SKM-1 treated with dmso at 0.1 percent for 144 hours (cell line): ENCODE measurements at regions not wholly inside any gene's neighbourhood (a gene's known extent, or its start where the extent isn't known, plus 50 kb on each side); places are given as distances from the start of the nearest gene placed in this dataset.
"Not testable (repeated sequence)": the region's sequence is repeated elsewhere in the genome, so short reads cannot be mapped to it uniquely, and the experiment has no call there.

Experiments
- DNase-seq: peaks from one replicate; lab custom pipeline; 2025; ENCODE audit not compliant: unreplicated experiment; lab: John Stamatoyannopoulos, UW

DNA sequence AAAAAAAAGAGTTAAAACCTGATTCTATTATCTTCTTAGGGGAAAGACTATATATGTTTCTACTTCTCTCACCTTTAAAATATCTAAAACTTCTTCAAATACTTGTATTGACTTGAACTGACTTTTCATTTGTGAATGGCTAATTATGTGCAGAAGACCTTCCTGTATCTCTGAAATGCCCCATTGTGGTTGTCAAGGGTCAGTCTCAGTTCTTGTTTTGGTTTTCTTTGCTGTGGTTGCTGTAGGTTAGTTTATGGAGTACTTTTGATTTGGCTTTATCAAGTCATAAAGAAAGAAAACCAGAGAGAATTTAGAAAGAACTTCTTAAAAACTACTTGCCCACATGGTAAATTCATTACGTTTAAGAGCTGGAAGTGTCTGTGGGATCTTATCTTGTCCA, 345.3 kb upstream of the POU1F1 start:
- no peak for DNase-seq

DNA sequence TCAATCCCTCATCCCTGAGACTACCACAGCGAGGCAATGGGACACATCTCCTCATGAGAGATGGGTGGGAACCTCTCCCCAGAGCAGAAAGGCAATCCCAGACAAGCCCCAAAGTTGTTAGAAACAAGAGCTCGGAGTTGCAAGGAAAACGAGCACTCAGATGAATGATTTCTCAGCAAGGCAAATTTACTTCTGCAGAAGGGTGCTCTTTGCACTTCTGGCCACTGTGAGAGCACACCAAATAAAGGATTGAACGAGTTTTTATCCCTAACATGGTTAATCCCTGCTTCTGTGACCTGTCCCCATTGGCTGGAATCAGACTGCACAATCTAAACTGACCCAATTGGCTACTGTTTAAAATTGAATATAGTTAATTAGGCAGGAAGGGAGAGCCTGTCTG, 339.1 kb upstream of the POU1F1 start:
- DNase-seq, result no peak

DNA sequence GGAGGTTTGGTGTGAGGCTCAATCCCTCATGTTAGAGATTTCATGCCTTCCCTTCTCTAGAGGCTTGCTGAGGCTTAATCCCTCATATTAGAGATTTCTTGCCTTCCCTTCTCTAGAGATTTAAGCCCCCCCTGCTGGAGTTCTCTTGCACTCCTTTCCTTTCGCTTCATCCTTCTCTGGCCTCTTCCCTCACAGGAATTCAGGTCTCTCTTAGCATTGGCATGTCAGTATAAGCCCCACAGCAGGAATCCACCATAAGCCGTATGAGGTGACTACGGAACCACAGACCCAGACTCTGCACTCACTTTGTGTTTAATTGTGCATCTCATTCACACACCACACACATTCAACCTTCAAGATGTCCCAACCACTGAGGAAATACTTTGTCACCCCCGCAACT, 338.6 kb upstream of the POU1F1 start:
- no peak for DNase-seq

DNA sequence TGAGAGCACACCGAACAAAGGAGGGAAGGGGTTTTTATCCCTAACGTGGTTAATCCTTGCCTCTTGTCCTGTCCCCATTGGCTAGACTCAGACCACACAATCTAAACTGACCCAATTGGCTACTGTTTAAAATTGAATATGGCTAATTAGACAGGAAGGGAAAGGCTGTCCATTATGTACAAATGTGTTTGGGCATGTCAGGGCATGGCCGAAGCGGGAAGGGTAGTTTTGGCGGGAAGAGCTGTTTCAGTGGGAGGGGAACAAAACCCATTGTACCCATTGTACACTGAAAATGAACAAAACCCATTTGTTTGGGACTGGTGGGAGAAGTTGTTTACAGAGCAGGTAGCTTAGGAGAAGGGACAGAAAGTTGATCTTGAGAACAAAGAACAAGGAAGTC, 330.9 kb upstream of the POU1F1 start:
- DNase-seq, result no peak

DNA sequence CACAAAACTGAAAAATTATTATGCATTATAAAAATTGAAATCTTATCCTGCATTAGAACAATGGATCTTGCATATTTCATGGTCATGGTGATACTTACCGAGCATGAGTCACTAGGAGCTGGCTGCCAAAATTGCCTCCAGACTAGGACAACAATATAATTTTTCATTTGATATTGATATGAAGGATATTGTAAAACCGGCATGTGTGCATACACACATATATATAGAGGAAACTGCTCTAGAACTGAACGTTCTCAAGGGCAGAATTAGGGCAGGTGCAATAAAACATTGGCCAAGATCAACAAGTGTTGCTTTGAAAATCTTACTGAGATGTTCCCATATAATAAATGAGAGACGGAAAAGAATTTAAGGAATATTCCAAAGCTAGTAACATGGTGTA, 319.4 kb upstream of the POU1F1 start:
- no peak for DNase-seq

DNA sequence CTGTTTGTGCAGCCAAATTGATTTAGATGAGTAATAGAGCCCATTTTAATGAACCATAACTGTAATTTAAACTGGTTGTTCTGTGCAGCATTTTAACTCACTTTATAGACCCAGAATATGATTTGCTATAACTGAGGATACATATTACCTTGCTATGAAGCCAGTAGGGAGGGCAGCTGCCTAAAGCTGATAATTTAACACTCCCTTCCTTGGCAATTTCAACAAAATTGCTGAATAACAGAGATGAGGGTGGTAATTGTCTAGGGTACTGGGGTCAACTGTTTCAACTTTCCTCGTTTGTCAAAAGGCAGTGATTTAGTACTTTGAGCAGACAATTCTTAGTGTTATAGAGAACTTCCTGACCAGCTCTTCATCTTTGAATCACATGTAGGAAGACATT, 304.9 kb upstream of the POU1F1 start:
- no peak for DNase-seq

DNA sequence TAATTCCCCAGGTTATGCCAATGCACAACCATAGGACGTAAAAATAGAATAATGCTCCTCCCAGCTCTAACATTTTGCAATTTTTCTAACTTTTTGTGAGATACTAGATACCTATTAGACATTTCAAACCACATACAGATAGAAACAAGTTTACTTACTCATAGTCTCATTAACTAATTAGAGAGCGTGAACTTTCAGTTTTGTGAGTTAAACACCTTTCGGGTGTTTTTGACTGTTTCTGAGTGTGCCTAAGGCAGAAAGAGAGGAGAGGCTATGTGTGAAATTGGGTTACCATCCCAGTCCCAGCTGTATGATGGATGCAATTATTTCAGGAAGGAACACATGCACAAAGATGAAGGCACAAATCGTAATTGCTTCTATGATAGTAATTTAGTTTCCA, 300.4 kb upstream of the POU1F1 start:
- no peak for DNase-seq

DNA sequence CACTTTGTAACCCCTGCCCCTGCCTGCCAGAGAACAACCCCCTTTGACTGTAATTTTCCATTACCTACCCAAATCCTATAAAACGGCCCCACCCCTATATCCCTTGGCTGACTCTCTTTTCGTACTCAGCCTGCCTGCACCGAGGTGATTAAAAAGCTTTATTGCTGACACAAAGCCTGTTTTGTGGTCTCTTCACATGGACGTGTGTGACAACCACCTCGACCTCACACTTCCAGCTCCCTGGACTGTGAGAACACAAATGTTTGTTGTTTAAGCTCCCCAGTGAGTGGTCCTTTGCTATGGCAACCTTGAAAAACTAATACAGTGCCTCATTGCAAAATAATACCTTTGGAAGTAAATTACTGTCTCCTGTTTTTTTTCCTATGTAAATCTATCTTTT, 299.2 kb upstream of the POU1F1 start:
- DNase-seq, result no peak

DNA sequence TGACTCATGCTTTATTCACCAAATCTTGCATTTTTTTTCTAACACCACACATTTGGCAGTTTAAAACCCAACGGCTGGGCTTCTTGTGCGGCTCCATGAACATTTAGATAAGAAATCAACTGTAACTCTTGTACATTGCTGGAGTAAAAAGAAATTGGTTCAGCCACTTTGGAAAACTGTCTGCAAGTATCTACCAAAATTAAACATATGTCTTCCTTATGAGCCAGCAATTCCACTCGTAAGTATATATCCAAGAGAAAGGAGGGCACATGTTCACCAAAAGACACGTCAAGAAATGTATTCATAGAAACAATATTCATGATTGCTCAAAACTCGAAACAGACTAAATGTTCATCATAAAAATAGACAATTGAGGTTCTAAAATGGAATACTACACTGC, 291.9 kb upstream of the POU1F1 start:
- DNase-seq, result no peak

DNA sequence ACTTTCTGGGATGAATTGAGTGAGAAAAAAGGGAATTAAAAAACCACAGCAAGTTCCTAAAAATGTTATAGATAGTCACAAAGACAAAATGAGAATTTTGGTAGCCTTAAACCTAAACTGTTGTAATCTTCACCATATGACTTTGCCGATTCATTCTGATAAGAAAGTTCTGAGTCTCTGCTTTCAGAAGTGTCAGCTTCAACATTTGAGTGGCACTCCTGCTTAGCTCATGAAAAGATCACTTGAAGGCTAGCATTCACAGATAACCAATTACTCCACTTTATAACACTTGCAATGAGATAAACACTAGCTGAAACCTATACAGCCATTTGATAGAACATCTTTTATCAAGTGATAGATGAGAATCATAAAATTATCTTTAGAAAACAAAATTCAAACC, 288.1 kb upstream of the POU1F1 start:
- DNase-seq, result no peak

DNA sequence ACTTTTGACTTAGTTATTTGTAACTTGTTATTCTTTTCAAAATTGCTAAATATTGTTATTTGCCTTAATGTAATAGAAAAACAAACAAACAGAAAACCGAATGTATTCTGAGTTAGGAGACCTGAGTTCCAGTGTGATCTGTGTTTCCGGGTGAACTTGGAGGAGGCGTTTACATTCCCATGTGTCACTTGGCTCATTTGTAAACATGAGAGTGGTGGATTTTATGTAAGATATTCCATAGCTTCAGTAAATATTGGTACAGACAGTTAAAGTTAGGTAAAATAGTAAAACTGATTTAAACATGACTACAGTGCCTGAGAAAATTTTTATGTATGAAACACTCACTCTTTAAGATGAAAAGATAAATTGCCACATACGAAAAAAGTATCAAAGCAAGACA, 287.3 kb upstream of the POU1F1 start:
- DNase-seq, result no peak

DNA sequence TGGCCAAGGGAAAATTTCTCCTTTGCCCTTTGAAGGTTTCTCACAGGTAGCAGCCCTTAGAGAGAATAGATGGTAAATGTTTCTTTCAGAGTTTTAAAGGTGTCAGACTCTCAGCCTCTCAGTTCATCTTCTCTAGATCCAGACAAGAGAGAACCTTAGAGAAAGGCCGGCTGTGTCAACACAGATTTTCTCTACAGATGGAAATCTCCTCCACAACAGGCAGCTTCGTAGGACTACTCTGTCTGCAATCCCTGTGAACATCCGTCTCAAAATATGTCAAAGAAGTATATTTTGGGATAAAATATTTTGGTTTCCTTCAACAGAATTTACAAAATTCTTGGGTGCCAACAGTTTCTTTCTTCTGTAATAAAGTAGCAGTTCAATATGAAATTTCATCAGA, 282.1 kb upstream of the POU1F1 start:
- no peak for DNase-seq

DNA sequence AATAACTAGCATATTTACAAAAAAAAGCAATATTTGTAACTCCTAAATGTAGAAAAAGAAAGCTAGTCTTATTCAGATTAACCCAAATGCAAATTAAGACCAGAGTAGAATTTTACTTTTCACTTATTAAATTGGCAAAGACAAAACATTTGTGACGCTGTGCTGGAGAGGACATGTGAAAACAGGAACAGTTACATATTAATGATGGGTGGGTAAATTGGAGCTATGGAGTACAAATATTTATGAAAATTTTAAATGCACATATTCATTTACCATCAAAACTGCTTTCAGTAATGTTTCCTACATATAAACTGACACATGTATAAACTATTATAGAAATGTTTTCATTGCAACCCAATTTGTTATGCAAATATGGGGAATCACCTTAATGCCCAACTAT, 278.9 kb upstream of the POU1F1 start:
- DNase-seq, result no peak

DNA sequence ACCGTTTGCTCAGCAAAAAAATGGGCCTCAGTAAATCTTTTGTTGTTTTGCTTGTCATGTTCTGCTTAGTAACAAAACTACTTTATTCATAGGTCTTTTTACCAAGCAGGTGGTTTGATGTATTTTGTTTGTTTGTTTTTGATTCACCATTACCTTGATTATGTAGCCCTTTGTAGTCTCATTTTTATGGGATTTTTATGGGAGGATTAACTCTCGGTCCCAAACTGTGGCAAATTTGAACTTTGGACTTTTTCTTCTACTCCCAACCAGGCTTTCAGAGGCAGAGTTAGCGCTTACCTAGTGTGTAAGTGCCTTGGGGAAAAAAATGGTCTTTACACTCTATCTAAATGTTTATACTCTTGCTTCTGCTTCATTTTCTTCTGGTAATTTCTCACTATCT, 276.7 kb upstream of the POU1F1 start:
- no peak for DNase-seq

DNA sequence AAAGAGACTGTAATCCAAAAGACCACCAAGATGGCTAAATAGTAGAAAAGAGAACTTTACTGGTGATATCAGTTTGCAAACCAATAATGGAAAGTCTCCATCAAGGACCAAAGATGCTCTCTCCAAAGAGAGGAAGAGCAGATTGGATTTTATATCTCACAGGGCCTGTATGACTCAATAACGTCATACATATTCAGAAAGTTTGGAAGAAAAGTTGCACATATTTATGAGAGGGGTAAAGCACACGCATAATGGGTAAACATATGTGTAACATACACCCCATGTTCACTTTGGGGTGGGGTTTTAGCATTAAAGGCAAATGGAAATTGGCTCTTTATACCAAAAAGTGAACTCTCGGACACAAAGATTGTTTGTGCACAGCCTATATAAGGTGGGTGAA, 274.5 kb upstream of the POU1F1 start:
- DNase-seq, result no peak

DNA sequence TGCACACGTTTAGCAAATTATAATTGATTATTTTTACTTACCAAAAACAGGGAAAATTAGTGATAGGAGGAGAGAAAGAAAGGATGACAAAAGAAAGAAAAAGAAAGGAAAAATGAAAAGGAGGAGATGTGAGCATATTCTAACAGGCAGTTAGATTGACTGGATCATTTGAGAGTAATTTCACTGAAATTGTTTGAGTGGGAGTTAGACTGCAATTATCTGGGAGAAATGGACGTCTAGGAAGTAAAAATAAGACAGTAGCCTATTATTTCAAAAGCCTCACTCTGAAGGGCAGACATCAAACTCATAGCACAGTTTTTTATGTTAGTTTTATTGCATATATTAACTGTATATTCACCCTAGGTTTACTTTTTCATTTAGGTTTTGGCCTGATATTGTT, 272.8 kb upstream of the POU1F1 start:
- no peak for DNase-seq

DNA sequence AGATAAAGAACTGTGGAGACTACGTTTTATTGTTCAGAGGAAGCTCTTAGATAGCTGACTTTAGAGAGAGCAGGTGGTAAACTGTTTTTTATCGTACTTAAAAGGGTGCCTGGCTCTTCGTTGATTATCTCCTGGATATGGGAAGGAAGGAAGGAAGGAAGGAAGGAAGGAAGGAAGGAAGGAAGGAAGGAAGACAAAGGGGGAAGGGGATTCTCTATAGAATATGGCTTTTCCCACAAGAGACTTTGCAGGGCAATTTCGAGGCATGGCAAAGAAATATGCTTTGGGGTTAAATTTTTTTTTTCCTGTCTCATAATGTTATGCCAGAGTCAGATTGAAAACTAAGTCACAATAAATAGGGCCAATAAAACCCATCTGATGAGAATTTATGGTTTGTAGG, 271.9 kb upstream of the POU1F1 start:
- no peak for DNase-seq

DNA sequence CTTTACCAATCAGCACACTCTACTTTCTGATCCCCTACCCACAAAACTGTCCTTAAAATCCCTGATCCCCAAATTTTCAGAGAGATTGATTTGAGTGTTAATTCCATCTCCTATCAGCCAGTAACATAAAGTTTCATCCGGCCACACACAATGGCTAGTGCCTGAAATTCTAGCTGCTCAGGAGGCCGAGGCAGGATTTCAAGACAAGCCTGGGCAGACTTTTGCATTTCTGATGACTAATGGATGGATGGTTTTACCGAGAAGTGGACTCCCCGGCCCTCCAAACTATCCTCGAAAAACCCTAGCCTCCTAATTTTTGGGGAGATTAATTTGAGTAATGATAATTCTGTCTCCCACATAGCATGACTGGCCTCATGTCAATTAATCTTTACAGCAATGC, 269.8 kb upstream of the POU1F1 start:
- DNase-seq, result no peak

DNA sequence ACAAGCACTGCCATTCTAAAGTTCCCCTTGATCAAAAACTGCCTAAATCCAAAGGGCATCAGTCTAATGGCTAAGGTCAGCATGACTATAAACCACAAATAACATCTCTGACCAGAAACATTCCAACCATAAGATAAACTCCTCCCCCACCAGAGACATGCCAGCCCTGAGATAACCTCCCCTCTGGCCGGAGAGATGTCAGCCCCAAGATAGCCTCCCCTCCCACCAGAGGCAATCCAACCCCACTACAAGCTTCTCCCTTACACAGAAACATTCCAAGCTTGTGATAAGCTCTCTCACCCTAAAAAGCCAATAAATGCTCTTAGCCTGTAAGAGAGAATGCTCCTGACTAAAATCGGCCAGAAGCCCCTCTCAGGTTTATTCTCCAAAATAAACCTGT, 267.0 kb upstream of the POU1F1 start:
- DNase-seq, result not testable (repeated sequence)

DNA sequence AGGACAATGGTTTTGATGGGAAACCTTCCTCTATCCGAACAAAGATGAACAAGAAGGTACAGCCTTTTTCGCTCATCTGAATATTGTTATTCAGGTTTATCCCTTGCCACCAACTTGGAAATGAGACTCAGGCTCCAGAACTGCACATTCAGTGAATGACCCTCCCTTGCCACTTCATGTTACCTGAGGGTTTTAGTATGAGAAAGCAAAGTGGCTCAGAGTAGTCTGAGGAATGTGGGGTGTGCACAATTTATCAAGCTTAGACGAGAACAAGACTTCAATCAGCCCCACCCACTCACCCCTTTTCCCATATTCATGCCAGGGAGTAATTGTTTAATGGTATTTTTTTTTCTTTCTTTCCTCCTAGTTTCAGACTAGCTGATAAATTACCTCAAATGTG, 265.3 kb upstream of the POU1F1 start:
- no peak for DNase-seq

DNA sequence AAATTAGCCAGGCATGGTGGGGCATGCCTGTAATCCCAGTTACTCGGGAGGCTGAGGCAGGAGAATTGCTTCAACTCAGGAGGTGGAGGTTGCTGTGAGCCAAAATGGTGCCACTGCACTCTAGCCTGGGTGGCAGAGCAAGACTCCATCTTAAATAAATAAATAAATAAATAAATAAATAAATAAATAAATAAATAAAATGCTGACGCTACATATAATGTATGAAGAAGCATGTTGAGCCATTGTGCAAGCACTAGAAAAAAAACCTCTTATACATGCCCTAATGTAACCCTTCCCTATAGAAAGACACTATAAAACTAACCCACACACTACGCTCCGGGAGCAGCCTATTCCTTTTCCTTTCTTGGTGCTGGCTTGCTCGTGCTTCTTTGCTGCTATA, 262.3 kb upstream of the POU1F1 start:
- not testable (repeated sequence) for DNase-seq

DNA sequence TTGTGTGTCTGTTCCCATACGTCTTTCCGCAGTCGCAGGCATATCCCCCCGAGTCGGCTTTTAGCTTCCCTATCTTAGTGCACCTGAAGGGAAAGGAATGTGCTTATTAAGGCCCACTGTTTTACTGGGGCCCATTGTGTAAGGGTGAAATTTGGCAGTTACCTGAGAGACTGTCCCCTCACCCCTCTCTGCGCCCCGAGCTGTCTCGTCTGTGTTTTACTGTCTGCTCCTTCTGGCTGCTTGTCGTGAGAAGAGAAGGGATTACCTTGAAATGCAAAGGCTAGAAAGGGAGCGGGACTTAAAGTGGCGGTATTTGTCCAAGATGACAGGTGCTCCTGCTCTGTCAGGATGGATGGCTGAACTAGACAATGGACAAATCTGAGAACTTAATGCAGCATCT, 233.0 kb upstream of the POU1F1 start:
- no peak for DNase-seq

DNA sequence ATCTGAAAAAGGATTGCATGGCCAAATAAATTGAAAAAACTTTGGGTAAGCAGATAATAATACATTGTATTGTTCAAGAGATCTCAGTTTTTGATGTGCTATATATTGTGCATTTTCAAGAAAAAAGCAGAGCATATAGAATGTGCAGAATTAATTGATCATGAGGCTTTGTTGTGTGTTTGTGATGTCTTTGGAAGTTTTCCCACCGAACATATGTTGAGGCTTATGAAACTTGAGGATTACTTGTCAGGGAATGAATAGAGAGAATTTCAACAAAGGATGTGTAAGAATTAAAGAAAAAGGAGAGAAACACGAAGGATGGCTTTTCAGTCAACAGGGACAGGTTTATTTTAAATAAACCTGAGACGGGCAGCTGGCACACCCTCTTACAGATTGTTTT, 232.5 kb upstream of the POU1F1 start:
- DNase-seq, result no peak

DNA sequence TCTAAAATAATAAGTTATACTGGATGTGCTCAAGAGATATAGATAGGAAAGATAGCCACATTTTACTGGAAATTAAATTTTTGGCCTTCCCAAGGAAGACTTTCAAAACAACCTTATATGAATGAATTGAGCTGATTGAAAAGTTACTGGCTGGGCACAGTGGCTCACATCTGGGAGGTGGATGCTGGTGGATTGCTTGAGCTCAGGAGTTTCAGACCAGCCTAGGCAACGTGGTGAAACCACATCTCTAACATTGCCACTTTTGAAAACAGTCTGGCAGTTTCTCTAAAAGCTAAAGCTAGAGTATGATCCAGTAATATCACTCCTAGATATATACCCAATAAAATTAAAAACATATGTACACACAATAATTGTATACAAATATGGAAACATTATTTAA, 231.4 kb upstream of the POU1F1 start:
- DNase-seq, result no peak
